Endodermal cell (in vitro differentiated cells): ENCODE measurements at regions not wholly inside any gene's neighbourhood (a gene's known extent, or its start where the extent isn't known, plus 50 kb on each side); places are given as distances from the start of the nearest gene placed in this dataset.

Experiments
- DNase-seq: peaks from one replicate; pipeline ENCODE4 v3.0.0-alpha.2; 2017
- H3K27ac ChIP-seq: 2 replicates; pipeline ENCODE4 v1.5.1; 2013; ENCODE audit warnings: mild to moderate bottlenecking, low read depth, low read length, moderate library complexity
- H3K27me3 ChIP-seq: 2 replicates; pipeline ENCODE4 v1.6.1; 2013; ENCODE audit warnings: mild to moderate bottlenecking, low read length, moderate library complexity; ENCODE audit not compliant: insufficient read depth, control insufficient read depth, poor library complexity, severe bottlenecking
- H3K36me3 ChIP-seq: 2 replicates; pipeline ENCODE4 v1.7.0; 2013; ENCODE audit warnings: mild to moderate bottlenecking, low read length, moderate library complexity; ENCODE audit not compliant: control insufficient read depth, insufficient read depth
- H3K4me1 ChIP-seq: one replicate; pipeline ENCODE4 v1.7.0; 2013; ENCODE audit warnings: low read length; ENCODE audit not compliant: control insufficient read depth, insufficient read depth
- H3K4me3 ChIP-seq: 2 replicates; pipeline ENCODE4 v1.5.1; 2013; ENCODE audit warnings: mild to moderate bottlenecking, low read length, moderate library complexity
- H3K9ac ChIP-seq: 2 replicates; pipeline ENCODE4 v1.6.1; 2013; ENCODE audit warnings: mild to moderate bottlenecking, low read length, moderate library complexity; ENCODE audit not compliant: poor library complexity, severe bottlenecking; ENCODE audit errors: extremely low read depth
- H3K9me3 ChIP-seq: 2 replicates; pipeline ENCODE4 v1.6.1; 2013; ENCODE audit warnings: mild to moderate bottlenecking, low read length, moderate library complexity; ENCODE audit not compliant: control insufficient read depth
- H3K27ac Mint-ChIP-seq: 2 replicates; pipeline ENCODE4 v1.8.0; 2020; ENCODE audit warnings: mixed read lengths
- H3K27me3 Mint-ChIP-seq: 2 replicates; pipeline ENCODE4 v1.8.0; 2021; ENCODE audit warnings: mild to moderate bottlenecking, mixed read lengths; ENCODE audit not compliant: insufficient read depth
- H3K36me3 Mint-ChIP-seq: 2 replicates; pipeline ENCODE4 v1.8.0; 2020; ENCODE audit warnings: low read depth, mixed read lengths
- H3K4me1 Mint-ChIP-seq: 2 replicates; pipeline ENCODE4 v1.8.0; 2020; ENCODE audit warnings: mixed read lengths
- H3K4me3 Mint-ChIP-seq: 2 replicates; pipeline ENCODE4 v1.8.0; 2020; ENCODE audit warnings: mild to moderate bottlenecking, moderate library complexity, mixed read lengths
- H3K9me3 Mint-ChIP-seq: 2 replicates; pipeline ENCODE4 v1.8.0; 2020; ENCODE audit warnings: mild to moderate bottlenecking, mixed read lengths
- WGBS, 2 experiments: methylation state at CpG; one replicate each; pipeline versions ENCODE4 v1.1.5 to v1.1.7; 2013; ENCODE audit warnings: missing lambda C conversion rate in 2 of 2, mixed read lengths in 1 of 2; ENCODE audit not compliant: insufficient coverage in 1 of 2, insufficient read length in 1 of 2; 5-methylcytosine and 5-hydroxymethylcytosine counted together
- TF ChIP-seq, protein P1 (sequence below): fragments of 200-600 bp; sonication (generic); conservative IDR thresholded peaks from 2 replicates; pipeline ENCODE4 v1.5.0; 2021; ENCODE audit warnings: antibody characterized with exemption, mild to moderate bottlenecking

- Histone ChIP-seq H3K4me1 (no peaks in the 10 kb centered on the region), H3K9me3 (peaks cover 24% of the 10 kb centered on the region), H3K27me3 (peaks cover 25% of the 10 kb centered on the region), H3K4me3 (no peak overlapping the region), H3K27ac (no peak overlapping the region), H3K9ac (no peak overlapping the region), H3K36me3 (no peaks in the 10 kb centered on the region)
- peaks cover 32% of the 10 kb centered on the region for H3K27me3 Mint-ChIP-seq
- TF ChIP-seq, protein P1, sequence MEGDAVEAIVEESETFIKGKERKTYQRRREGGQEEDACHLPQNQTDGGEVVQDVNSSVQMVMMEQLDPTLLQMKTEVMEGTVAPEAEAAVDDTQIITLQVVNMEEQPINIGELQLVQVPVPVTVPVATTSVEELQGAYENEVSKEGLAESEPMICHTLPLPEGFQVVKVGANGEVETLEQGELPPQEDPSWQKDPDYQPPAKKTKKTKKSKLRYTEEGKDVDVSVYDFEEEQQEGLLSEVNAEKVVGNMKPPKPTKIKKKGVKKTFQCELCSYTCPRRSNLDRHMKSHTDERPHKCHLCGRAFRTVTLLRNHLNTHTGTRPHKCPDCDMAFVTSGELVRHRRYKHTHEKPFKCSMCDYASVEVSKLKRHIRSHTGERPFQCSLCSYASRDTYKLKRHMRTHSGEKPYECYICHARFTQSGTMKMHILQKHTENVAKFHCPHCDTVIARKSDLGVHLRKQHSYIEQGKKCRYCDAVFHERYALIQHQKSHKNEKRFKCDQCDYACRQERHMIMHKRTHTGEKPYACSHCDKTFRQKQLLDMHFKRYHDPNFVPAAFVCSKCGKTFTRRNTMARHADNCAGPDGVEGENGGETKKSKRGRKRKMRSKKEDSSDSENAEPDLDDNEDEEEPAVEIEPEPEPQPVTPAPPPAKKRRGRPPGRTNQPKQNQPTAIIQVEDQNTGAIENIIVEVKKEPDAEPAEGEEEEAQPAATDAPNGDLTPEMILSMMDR: no peak
- H3K4me3 Mint-ChIP-seq: no peak overlapping the region
- H3K4me1 Mint-ChIP-seq: peaks cover 6% of the 10 kb centered on the region
- H3K9me3 Mint-ChIP-seq: peaks cover 27% of the 10 kb centered on the region
- no peak for DNase-seq
- H3K36me3 Mint-ChIP-seq: no peaks in the 10 kb centered on the region
- WGBS, 2 experiments: 92 to 100% methylated on average over 4 of the region's 4 CpGs
- H3K27ac Mint-ChIP-seq: no peak overlapping the region
Observed at GRCh38 chr9:120117081-120117480, 462.9 kb downstream of the CDK5RAP2 start.

GRCh38 chr9:120110520-120110919, 469.4 kb downstream of the CDK5RAP2 start:
- H3K4me3 Mint-ChIP-seq: no peak overlapping the region
- no peak for DNase-seq
- peaks cover 33% of the 10 kb centered on the region for H3K27me3 Mint-ChIP-seq
- Histone ChIP-seq H3K4me1 (no peaks in the 10 kb centered on the region), H3K27ac (no peak overlapping the region), H3K27me3 (peaks cover 39% of the 10 kb centered on the region), H3K9ac (no peak overlapping the region), H3K36me3 (no peaks in the 10 kb centered on the region), H3K4me3 (no peak overlapping the region), H3K9me3 (no peaks in the 10 kb centered on the region)
- WGBS, 2 experiments: 90 to 100% methylated on average over 1 of the region's 1 CpG
- H3K27ac Mint-ChIP-seq: no peak overlapping the region
- no peaks in the 10 kb centered on the region for H3K36me3 Mint-ChIP-seq
- H3K9me3 Mint-ChIP-seq: peaks cover 1% of the 10 kb centered on the region
- TF ChIP-seq, protein P1: no peak
- peaks cover 8% of the 10 kb centered on the region for H3K4me1 Mint-ChIP-seq

DNA sequence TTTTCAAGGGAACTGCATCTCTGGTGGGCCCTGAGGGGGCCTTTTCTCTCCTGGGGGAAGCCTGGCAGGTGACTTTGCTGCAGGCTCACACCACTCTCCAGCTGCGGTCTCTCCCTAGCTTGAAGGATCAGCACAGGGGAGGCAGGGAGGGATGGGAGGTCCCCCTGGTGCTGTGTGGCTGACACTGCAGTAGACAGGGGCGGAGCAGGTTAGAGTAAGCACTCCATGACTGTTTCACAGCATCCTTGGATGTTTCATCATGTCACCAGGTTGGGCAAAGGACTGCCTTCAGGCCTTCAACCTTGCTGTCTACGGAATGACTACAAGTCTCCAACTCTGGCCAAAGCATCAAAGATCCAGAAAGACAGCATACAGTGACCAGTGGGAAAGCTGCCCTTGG, 470.7 kb downstream of the CDK5RAP2 start:
- H3K9me3 ChIP-seq: no peaks in the 10 kb centered on the region
- no peaks in the 10 kb centered on the region for H3K36me3 ChIP-seq
- TF ChIP-seq, protein P1: peak; percentile 87
- no peaks in the 10 kb centered on the region for H3K4me1 ChIP-seq
- DNase-seq: peak; percentile 90
- Mint-ChIP-seq H3K36me3 (no peaks in the 10 kb centered on the region), H3K4me1 (peaks cover 4% of the 10 kb centered on the region), H3K9me3 (peaks cover 1% of the 10 kb centered on the region), H3K4me3 (no peak overlapping the region), H3K27ac (no peak overlapping the region), H3K27me3 (peaks cover 26% of the 10 kb centered on the region)
- H3K27ac ChIP-seq: no peak overlapping the region
- no peak overlapping the region for H3K9ac ChIP-seq
- WGBS, 2 experiments: 56 to 75% methylated on average over 2 to 3 of the region's 3 CpGs
- H3K4me3 ChIP-seq: no peak overlapping the region
- H3K27me3 ChIP-seq: peaks cover 33% of the 10 kb centered on the region
